GM12878 (cell line): ENCODE measurements at regions not wholly inside any gene's neighbourhood (a gene's known extent, or its start where the extent isn't known, plus 50 kb on each side); places are given as distances from the start of the nearest gene placed in this dataset.

Source experiments
- ATAC-seq: fragments of 200-7000 bp; cut with Tn5 transposase; 3 replicates; pipeline ENCODE4 v1.9.1; 2020; ENCODE audit warnings: mild to moderate bottlenecking, moderate library complexity
- BruUV-seq: library from RNA; stranded (reverse); fragments of 400-500 nt; replicated peaks from 2 replicates; lab custom pipeline; 2021; lab: Mats Ljungman, UMichigan
- CTCF ChIA-PET: fragments of 300-600 bp; sonication (Branson Sonifier 250); formaldehyde crosslinking; extraction: SDS; loops from one replicate; lab custom pipeline; 2021; ENCODE audit warnings: inconsistent platforms; lab: Yijun Ruan, JAX
- POLR2A ChIA-PET: fragments of 350-600 bp; formaldehyde crosslinking; extraction: SDS; loops from one replicate; lab custom pipeline; 2021; ENCODE audit warnings: inconsistent platforms; lab: Charles Lee
- RAD21 ChIA-PET: fragments of 300-600 bp; sonication (Branson Sonifier 250); formaldehyde crosslinking; loops from one replicate; lab custom pipeline; 2023; ENCODE audit warnings: antibody characterized with exemption; ENCODE audit not compliant: unreplicated experiment; lab: Charles Lee
- SMC1A ChIA-PET: fragments of 300-600 bp; sonication (Branson Sonifier 250); formaldehyde crosslinking; loops from one replicate; lab custom pipeline; 2023; ENCODE audit not compliant: unreplicated experiment, uncharacterized antibody; lab: Charles Lee
- DNase-seq: peaks from one replicate; pipeline ENCODE4 v3.0.0-alpha.2; 2011; ENCODE audit warnings: low read depth, low spot score
- FAIRE-seq: peaks from 3 replicates; lab custom pipeline; 2011; peaks lifted over from hg19 to GRCh38; lab: Jason Lieb, UNC
- H2AFZ ChIP-seq: 2 replicates; pipeline ENCODE4 v1.6.0; 2011; ENCODE audit warnings: low read depth, low read length, control low read depth; ENCODE audit not compliant: control insufficient read depth
- H3K27ac ChIP-seq: 2 replicates; pipeline ENCODE4 v1.5.1; 2011; ENCODE audit warnings: control low read depth; ENCODE audit not compliant: control insufficient read depth, insufficient read depth
- H3K27me3 ChIP-seq, 2 experiments: replicated peaks in 1 of 2; 2 replicates each; pipeline versions ENCODE4 v1.6.0 to v1.6.1; 2011; ENCODE audit warnings: low read length in 1 of 2; ENCODE audit not compliant: control insufficient read depth in 2 of 2, insufficient read depth in 2 of 2
- H3K36me3 ChIP-seq, 2 experiments: 2 replicates each; pipeline ENCODE4 v1.5.1; 2011; ENCODE audit warnings: low read length in 1 of 2; ENCODE audit not compliant: control insufficient read depth in 2 of 2, insufficient read depth in 2 of 2
- H3K4me1 ChIP-seq: 2 replicates; pipeline ENCODE4 v1.6.1; 2011; ENCODE audit warnings: mild to moderate bottlenecking, low read length, moderate library complexity, mixed read lengths; ENCODE audit not compliant: control insufficient read depth, insufficient read depth
- H3K4me2 ChIP-seq: 2 replicates; pipeline ENCODE4 v1.6.0; 2011; ENCODE audit warnings: control low read depth; ENCODE audit not compliant: control insufficient read depth, insufficient read depth
- H3K4me3 ChIP-seq: fragments of 200-600 bp; sonication (generic); 2 replicates; pipeline ENCODE4 v1.5.1; 2016
- H3K79me2 ChIP-seq: 2 replicates; pipeline ENCODE4 v1.6.0; 2011; ENCODE audit warnings: low read length; ENCODE audit not compliant: control insufficient read depth, insufficient read depth
- H3K9ac ChIP-seq: 2 replicates; pipeline ENCODE4 v1.8.0; 2011; ENCODE audit warnings: low read length, control low read depth, mixed read lengths; ENCODE audit not compliant: control insufficient read depth, insufficient read depth
- H3K9me3 ChIP-seq: replicated peaks from 3 replicates; pipeline ENCODE4 v1.5.1; 2011; ENCODE audit warnings: mild to moderate bottlenecking, low read length; ENCODE audit not compliant: control insufficient read depth, insufficient read depth
- H4K20me1 ChIP-seq: 2 replicates; pipeline ENCODE4 v1.6.0; 2011; ENCODE audit not compliant: control insufficient read depth, insufficient read depth
- CHD2 ChIP-seq: IDR thresholded peaks from 2 replicates; pipeline ENCODE4 v1.6.1; 2011; ENCODE audit warnings: low read depth, low read length, improper control_type of control experiment, borderline replicate concordance
- ESRRA ChIP-seq: IDR thresholded peaks from 2 replicates; pipeline ENCODE4 v1.6.1; 2012; ENCODE audit warnings: mild to moderate bottlenecking, low read length, improper control_type of control experiment
- MTA2 ChIP-seq: fragments of 450-650 bp; IDR thresholded peaks from 2 replicates; pipeline ENCODE4 v1.6.1; 2016; ENCODE audit warnings: low read depth, mild to moderate bottlenecking, moderate library complexity
- MYB ChIP-seq: fragments of 150-350 bp; IDR thresholded peaks from 2 replicates; pipeline ENCODE4 v1.6.1; 2014; ENCODE audit warnings: mild to moderate bottlenecking, low read depth, low read length, borderline replicate concordance
- SMAD1 ChIP-seq: fragments of 450-650 bp; IDR thresholded peaks from 2 replicates; pipeline ENCODE4 v1.6.1; 2018; ENCODE audit warnings: mild to moderate bottlenecking, low read depth; ENCODE audit not compliant: partially characterized antibody
- TCF12 ChIP-seq: IDR thresholded peaks from 2 replicates; pipeline ENCODE4 v1.6.1; 2011; ENCODE audit warnings: low read depth, mild to moderate bottlenecking, low read length
- in situ Hi-C: fragments of 300-500 bp; cut with MboI; formaldehyde crosslinking; loops from 9 replicates; pipeline ENCODE4 v1.14.3; 2018; ENCODE audit warnings: mixed read lengths
- intact Hi-C: fragments of 100-400 bp; cut with micrococcal nuclease; formaldehyde crosslinking; loops from one replicate; pipeline ENCODE4 v1.14.2; 2022; ENCODE audit not compliant: unreplicated experiment
- TF ChIP-seq, protein P1 (sequence below): fragments of 450-650 bp; conservative IDR thresholded peaks from 2 replicates; pipeline ENCODE4 v1.6.1; 2017; ENCODE audit warnings: mild to moderate bottlenecking, moderate library complexity
- TF ChIP-seq, protein P2 (sequence below): fragments of 450-650 bp; IDR thresholded peaks from 2 replicates; pipeline ENCODE4 v1.6.1; 2014; ENCODE audit warnings: mild to moderate bottlenecking

- BruUV-seq: no TSS peak
- CTCF ChIA-PET: interaction anchor here (0.6 to 1.6 kb wide), 3 partner anchors 9 to 890 kb away, joined by 3 to 5 read pairs (median 3); no protein-coding TSS in a partner anchor
These were observed 187.2 kb downstream of the NPFFR2 start for GRCh38 chr4:72218953-72219352.

More at GRCh38 chr4:72218953-72219352, 187.2 kb downstream of the NPFFR2 start:
- Histone ChIP-seq H3K36me3 (no peaks in the 10 kb centered on the region), H3K4me2 (no peak overlapping the region), H3K9ac (no peak overlapping the region), H2AFZ (no peak overlapping the region), H3K27ac (no peak overlapping the region), H3K27me3 (no peaks in the 10 kb centered on the region), H3K4me1 (no peaks in the 10 kb centered on the region), H3K9me3 (no peaks in the 10 kb centered on the region; the same call in 1 of the 3 replicates), H3K79me2 (no peaks in the 10 kb centered on the region), H3K4me3 (no peak overlapping the region), H4K20me1 (no peaks in the 10 kb centered on the region)
- intact Hi-C loops (no loop called here), in situ Hi-C loops (no loop called here)
- no peak for DNase-seq
- POLR2A ChIA-PET: interaction anchor here (1.4 kb wide), 1 partner anchor 9 kb away, joined by 4 read pairs; no protein-coding TSS in a partner anchor
- ATAC-seq: no peak
- SMC1A ChIA-PET: interaction anchor here (0.8 to 1.1 kb wide), 2 partner anchors 24 to 110 kb away, joined by 3 read pairs; no protein-coding TSS in a partner anchor
- FAIRE-seq: no peak
- RAD21 ChIA-PET: interaction anchor here (0.6 kb wide), 1 partner anchor 280 kb away, joined by 3 read pairs; no protein-coding TSS in a partner anchor
- TF ChIP-seq MTA2: no peak
- no peak for TF ChIP-seq ESRRA
- TF ChIP-seq, protein P1, sequence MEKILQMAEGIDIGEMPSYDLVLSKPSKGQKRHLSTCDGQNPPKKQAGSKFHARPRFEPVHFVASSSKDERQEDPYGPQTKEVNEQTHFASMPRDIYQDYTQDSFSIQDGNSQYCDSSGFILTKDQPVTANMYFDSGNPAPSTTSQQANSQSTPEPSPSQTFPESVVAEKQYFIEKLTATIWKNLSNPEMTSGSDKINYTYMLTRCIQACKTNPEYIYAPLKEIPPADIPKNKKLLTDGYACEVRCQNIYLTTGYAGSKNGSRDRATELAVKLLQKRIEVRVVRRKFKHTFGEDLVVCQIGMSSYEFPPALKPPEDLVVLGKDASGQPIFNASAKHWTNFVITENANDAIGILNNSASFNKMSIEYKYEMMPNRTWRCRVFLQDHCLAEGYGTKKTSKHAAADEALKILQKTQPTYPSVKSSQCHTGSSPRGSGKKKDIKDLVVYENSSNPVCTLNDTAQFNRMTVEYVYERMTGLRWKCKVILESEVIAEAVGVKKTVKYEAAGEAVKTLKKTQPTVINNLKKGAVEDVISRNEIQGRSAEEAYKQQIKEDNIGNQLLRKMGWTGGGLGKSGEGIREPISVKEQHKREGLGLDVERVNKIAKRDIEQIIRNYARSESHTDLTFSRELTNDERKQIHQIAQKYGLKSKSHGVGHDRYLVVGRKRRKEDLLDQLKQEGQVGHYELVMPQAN: no peak
- TF ChIP-seq CHD2: no peak
- no peak for TF ChIP-seq SMAD1
- TF ChIP-seq, protein P2, sequence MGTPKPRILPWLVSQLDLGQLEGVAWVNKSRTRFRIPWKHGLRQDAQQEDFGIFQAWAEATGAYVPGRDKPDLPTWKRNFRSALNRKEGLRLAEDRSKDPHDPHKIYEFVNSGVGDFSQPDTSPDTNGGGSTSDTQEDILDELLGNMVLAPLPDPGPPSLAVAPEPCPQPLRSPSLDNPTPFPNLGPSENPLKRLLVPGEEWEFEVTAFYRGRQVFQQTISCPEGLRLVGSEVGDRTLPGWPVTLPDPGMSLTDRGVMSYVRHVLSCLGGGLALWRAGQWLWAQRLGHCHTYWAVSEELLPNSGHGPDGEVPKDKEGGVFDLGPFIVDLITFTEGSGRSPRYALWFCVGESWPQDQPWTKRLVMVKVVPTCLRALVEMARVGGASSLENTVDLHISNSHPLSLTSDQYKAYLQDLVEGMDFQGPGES: no peak
- no peak for TF ChIP-seq TCF12
- TF ChIP-seq MYB: no peak
